Raji (cell line): ENCODE measurements at regions not wholly inside any gene's neighbourhood (a gene's known extent, or its start where the extent isn't known, plus 50 kb on each side); places are given as distances from the start of the nearest gene placed in this dataset.

ENCODE experiments used
- POLR2A ChIP-seq: IDR thresholded peaks from 2 replicates; pipeline ENCODE4 v1.6.1; 2011; ENCODE audit warnings: low read depth, low read length, control low read depth; ENCODE audit not compliant: insufficient read depth

DNA sequence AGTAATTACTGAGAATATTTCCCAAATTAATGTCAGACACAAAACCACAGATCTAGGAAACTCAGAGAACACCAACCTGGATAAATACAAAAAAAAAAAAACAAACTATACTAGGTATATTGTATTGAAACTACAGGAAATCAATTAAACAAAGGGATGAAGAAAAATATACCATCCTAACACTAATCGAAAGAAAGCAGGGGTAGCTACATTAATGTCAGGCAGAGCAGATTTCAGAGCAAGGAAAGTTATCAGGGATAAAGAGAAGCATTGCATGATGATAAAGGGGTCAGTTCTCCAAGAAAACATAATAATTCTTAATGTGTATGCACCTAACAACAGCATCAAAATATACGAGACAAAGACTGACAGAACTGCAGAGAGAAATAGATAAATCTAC, 89.9 kb downstream of the TOMM20 start:
- TF ChIP-seq POLR2A = no peak

DNA sequence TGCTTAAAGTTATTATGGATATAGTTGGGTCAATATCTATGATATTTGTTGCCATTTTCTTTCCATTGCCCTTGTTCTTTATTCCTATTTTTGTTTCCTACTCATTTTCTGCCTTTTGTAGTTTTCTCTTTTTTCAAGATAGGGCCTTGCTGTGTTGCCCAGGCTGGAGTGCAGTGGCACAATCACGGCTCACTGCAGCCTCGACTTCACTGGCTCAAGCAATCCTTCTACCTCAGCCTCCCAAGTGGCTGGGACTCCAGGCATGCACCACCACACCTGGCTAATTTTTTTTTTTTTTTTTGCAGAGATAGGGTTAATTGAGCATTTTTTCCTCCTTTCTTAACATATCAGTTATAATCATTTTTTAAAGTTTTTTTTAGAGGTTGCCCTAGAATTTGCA, 92.7 kb downstream of the TOMM20 start:
- TF ChIP-seq POLR2A = no peak

GRCh38 chr1:235030919-235031596, 97.6 kb downstream of the TOMM20 start:
- TF ChIP-seq POLR2A = no peak

DNA sequence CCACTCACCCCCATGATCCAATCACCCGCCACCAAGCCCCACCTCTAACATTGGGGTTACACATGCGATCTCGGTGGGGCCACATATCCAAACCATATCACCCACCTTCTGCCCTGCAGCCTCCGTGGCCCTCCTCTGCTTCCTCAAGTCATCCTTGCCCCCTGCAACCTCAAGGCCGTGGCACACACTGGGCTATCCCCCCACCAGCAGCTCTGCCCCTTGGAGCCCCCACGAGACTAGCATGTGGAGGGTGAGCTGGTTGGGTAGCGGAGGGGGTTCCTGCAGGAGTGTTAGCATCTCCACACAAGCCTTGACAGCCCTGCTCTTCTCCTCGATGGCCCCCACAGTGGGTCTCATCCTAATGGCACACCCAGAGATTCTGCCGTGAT, 100.8 kb downstream of the TOMM20 start:
- no peak for TF ChIP-seq POLR2A

DNA sequence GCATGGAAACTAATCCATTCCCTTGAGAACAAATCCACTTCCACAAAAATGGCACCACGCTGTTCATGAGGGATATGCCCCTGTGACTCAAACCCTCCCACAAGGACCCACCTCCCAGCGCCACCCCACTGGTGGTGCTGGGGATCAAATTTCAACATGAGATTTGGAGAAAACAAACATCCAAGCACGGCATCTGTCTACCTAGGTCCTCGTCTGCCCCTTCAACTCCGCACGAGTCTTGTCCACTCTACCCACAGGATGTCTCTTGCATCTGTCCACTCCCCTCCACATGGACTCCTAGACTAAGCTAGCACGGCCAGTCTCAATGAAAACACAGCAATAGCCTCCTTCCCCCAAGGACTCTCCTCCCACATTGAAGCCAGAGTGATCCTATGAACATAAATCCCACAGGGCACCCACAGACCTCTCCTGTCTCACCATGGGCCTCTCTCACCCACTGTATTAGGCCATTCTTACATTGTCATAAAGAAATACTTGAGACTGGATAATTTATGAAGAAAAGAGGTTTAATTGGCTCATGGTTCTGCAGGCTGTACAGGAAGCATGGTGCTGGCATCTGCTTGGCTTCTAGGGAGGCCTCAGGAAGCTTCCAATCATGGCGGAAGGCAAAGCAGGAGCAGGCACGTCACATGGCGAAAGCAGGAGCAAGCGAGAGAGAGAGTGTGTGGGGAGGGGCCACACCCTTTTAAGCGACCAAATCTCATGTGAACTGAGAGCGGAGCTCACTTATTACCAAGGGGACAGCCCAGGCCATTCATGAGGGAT, 101.4 kb downstream of the TOMM20 start:
- no peak for TF ChIP-seq POLR2A

- TF ChIP-seq POLR2A = no peak
Observed at GRCh38 chr1:235025422-235025984, 103.1 kb downstream of the TOMM20 start.

GRCh38 chr1:235024711-235025421, 103.8 kb downstream of the TOMM20 start:
- no peak for TF ChIP-seq POLR2A

GRCh38 chr1:235023711-235024439, 104.8 kb downstream of the TOMM20 start:
- TF ChIP-seq POLR2A = no peak

- no peak for TF ChIP-seq POLR2A
Observed at GRCh38 chr1:235022981-235023710, 105.5 kb downstream of the TOMM20 start.

GRCh38 chr1:235022341-235022980, 106.2 kb downstream of the TOMM20 start:
- no peak for TF ChIP-seq POLR2A

DNA sequence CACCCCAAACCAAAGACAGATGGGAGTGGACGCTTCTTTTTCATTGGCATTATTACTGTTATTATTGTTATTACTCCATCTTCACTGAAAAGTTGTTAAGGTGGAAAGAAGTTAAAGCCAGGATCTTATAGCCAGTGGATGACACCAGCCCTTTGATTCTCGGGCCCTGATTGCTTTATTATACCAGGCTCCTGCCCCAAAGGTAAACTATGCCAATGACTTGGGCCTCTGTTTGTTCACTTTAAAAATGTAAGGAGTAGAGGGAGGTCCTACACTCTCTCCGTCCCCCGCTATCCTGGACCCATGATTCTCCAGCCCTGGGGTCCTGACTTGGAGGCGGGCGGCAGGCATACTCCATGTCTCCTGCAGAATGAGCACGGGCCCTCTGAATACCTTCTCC, 106.8 kb downstream of the TOMM20 start:
- no peak for TF ChIP-seq POLR2A

GRCh38 chr1:235021321-235021720, 107.3 kb downstream of the TOMM20 start:
- no peak for TF ChIP-seq POLR2A

DNA sequence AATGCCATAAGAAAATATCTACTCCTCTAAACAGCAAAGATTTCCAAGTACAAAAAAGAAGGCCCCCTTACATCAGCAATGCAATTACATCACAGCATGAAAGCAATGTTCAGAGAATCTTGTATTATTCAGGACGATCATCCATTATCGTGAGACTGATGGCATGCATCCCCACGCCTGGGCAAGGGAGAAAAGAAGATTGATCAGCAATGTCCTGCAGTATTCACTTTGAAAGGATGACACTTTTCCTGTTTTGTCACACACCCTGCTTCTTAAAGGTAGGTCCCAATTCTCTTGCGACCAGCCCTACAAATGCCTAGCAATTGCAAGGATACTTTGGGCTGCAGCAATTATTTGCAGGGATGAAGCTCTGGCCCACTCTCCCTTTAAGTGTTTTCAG, 108.7 kb downstream of the TOMM20 start:
- no peak for TF ChIP-seq POLR2A

GRCh38 chr1:235019471-235019870, 109.2 kb downstream of the TOMM20 start:
- TF ChIP-seq POLR2A = no peak
